Stimulated activated CD8-positive, alpha-beta memory T cell treated with anti-CD3 and anti-CD28 coated beads, Interleukin-4, amount 100 ng/mL, for 48 hours (primary cell): ENCODE measurements at regions not wholly inside any gene's neighbourhood (a gene's known extent, or its start where the extent isn't known, plus 50 kb on each side); places are given as distances from the start of the nearest gene placed in this dataset.
"Not testable (repeated sequence)": the region's sequence is repeated elsewhere in the genome, so short reads cannot be mapped to it uniquely, and the experiment has no call there.

ENCODE experiments used
- DNase-seq: peaks from one replicate; pipeline ENCODE4 v3.0.0-alpha.2; 2020

DNA sequence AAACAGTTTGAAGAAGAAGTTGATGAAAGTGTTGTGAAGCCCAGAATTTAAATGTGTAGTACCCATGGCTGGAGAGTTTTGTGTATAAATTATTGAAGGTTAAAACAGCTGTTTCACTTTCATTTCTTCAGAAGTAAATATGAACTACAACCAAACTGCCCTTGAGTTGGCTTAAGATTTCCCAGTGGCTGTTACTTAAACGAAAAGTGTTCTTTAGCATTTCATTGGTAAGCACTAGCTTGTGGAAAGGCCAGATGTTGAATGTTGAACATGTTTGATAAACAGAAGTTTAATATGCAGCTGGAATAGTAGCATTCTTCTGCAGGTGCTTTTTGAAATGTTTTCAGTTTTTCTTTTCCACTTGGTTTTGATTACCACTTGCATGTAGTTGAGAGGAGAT, 83.2 kb upstream of the TNRC6B start:
- no peak for DNase-seq

DNA sequence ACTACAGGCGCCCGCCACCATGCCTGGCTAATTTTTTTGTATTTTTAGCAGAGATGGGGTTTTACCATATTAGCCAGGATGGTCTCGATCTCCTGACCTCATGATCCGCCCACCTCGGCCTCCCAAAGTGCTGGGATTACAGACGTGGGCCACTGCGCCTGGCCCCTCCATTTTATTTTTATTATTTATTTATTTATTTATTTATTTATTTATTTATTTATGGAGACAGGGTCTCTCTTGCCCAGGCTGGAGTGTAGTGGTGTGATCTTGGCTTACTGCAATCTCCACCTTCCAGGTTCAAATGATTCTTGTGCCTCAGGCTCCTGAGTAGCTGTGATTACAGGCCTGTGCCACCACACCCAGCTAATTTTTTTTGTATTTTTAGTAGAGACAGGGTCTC, 77.8 kb upstream of the TNRC6B start:
- DNase-seq: not testable (repeated sequence)

DNA sequence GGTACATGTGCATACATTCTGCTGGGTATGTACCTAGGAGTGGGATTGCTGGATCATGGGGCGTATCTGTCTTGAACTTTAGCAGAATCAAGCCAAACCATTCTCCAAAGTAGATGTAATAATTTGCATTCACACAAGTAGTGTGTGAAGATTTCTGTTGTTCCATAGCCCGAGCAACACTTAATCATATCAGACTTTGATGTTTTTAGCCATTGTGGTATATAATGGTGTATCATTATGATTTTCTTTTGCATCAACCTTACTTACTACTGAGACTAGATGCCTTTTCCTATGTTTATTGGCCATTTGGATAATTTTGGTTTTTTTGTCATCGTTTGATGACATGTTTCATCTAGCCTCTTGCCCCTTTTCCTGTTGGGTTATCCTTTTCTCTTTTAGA, 72.0 kb upstream of the TNRC6B start:
- DNase-seq: no peak

DNA sequence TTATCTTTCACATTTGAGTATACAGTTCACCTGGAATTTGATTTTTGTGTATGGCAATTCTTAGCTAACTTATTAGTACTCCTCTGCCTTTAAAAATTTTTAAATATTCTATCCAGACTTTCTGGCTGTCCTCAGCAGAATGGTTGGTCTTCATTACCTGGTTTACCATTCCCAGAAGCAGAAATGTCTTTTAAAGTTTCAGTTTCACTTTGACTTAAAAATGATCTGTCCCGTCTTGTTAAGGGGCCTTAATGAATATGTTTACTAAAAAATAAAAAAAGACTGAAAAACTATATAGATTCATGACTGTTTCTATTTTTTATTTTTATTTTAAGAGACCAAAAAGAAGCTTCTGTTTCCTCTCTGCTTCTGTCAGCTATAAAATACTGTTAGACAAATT, 70.5 kb upstream of the TNRC6B start:
- no peak for DNase-seq

DNA sequence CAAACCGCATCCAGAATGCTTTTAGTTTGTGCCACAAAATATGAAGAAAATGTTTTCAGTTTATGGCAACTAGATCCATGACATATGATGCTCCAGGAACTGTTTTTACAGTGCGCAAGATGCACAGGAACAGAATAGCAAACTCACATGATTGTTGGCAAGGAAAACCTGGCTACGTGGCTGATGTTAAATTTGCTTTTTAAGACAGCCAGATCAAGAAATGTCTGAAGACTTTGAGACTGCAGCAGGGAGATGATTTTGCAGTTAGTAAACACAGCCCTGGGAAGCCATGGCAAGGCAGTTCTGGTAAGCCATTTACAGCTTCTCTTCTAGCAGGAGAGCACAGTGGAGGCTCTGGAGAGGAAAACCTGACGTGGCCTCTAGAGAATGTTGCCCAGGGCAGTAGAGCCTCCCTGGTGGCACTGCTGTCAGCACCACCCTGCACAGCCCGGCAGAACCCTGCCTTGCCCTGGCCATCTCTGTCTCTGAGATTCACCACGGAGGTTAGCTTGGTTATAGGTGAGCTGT, 69.8 kb upstream of the TNRC6B start:
- peak; percentile 50 for DNase-seq

DNA sequence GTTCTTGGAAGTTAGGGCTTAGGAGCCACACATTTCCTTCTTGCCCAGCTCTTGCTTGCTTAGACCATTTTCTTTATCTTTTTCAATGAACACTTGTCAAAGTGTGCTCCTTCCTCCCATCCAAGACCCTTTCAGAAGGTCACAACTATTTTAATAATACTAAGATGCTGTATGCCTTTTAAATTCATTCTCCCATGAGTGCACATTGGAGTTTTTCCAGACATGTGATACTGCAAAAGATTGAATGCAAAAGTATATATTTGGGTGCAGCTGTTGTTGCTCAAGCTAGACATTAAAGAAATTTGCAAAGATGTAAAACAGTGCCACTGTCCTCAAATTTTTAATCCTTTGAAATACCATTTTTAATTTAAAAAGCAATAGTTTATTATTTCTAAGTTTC, 69.3 kb upstream of the TNRC6B start:
- DNase-seq: no peak

DNA sequence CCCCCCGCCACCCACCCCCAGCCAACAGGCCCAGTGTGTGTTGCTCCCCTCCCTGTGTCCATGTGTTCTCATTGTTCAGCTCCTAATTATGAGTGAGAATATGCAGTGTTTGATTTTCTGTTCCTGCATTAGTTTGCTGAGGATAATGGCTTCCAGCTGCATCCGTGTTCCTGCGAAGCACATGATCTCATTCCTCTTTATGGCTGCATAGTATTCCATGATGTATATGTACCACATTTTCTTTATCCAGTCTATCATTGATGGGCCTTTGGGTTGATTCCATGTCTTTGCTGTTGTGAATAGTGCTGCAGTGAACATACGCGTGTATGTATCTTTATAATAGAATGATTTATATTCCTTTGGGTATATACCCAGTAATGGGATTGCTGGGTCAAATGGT, 68.8 kb upstream of the TNRC6B start:
- DNase-seq: not testable (repeated sequence)

DNA sequence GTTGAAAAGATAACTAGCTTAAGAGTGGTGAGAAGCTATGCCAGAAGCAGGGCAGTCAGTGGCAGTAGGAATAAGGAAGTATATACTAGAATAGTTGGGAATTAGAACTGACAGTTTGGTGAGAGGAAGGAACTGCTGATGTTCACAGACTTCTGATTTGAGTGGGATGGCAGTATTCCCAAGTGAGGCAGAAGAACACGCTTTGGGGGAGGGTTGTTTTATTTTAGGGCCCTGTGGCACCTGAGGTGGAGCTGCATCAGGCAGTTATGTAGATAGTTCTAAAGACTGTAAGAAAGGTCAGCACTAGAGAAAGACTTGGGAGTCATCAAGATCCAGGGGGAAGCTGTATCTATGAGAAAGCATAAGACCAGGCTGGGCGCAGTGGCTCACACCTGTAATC, 66.3 kb upstream of the TNRC6B start:
- no peak for DNase-seq

DNA sequence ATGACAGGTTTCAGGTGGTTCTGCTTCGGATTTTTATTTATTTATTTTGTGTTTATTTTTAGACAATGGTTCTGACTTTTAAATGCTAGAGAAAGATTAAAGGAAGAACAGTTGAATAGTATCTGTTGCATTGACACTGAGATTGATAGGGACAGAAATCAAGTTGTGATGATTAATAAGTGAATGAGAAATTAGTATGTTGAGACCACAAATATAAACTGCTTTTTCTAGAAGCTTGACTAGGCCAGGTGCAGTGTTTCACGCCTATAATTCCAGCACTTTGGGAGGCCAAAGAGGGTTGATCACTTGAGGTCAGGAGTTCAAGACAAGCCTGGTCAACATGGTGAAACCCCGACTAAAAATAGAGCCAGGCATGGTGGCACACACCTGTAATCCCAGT, 65.1 kb upstream of the TNRC6B start:
- no peak for DNase-seq

DNA sequence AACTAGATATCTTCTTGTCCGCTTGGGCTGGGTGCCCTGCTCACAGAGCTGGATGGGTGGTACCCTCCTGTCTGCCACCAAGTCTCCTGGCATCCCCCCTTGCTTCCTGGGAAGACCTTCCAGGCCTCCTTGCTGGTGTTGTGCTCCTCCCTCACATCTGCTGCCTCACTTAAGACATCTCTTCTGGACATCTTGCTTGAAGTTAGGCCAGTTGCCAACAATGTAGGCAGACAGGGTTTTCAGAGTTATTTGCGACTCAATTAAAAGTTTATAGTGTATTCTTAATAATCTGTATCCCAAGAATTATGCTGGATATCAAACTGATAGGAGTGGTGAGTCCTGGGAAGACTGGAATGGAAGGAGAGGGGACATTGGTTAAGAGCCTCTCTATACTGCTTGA, 64.0 kb upstream of the TNRC6B start:
- DNase-seq: no peak

DNA sequence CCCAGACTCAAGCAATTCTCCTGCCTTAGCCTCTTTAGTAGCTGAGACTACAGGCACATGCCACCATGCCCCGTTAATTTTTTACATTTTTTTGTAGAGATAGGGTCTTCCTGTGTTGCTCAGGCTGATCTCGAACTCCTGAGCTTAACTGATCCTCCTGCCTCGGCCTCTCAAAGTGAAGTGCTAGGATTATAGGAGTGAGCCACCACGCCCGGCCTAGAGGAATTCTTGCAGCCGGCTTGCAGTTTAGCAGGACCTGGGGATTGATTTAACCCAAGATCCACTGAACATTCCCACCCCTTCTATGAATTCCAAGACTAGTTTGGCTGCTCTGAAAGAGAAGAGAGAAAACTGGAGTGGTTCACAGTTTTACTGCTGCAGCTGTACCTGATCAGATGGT, 63.3 kb upstream of the TNRC6B start:
- DNase-seq: no peak

DNA sequence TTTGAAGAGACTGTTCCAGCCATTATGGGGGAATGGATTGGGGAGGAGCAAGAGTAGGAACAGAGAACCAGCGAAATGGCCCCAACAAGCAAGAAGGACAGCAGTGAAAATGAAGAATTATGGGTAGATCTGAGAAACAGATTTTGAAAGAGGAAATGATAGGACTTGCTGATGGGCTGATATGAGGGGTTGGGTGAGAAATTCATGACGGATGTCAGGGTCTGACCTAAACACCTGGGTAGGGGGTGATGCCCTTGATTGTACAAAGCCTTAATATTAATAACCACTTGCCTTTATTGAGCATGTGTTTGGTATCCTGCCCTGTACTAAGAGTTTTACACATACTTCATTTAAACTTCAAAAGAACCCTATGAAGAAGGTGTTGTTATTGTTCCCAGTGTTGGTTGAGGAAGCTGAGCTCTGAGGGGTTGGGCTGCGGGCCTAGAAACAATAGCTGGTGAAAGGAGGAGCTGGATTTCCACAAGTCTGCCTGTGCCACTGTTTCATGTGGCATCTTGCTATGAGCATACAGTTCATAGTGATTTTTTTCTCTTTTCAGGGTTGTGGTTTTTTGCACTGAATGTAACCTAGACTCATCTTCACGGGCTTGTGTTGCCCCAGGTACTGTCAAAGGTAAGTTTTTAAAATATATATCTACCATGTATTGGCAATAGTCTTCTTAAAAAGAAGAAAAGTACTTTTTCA, 61.1 kb upstream of the TNRC6B start:
- no peak for DNase-seq

DNA sequence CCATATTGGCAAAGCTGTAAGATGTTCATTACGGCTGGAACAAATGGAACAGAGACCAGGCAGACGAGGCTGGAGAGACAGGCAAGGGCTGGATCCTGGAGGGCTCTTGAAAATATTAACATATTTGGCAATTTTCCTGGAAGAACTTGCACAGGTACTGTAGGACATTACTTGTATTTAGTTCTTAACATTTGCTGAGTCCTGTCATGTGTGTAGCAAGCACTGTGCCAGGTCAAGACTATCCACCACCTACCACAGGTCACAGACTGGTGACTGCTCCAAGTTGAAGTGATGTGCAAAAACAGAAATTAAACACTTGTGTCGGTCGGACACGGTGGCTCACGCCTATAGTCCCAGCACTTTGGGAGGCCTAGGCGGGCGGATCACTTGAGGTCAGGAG, 58.7 kb upstream of the TNRC6B start:
- no peak for DNase-seq

DNA sequence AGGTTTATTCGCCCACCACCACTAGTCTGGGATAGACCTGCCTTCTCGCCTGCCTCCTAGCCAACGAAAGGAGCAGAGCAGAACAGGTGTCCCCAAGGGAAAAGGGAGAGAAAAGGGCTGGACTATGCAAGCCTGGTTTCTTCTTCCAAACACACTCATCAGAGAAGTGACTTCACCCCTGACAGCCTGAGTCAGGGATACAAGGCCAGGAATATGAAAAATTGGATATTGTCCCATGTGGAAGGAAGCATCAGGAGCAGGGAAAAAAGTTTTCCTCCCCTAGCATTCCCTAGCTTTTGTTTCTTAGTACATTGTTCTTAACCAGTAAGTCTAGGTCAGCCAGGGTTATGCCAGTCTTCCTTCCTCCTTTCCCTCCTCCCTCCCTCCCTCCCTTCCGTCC, 56.9 kb upstream of the TNRC6B start:
- DNase-seq: no peak

DNA sequence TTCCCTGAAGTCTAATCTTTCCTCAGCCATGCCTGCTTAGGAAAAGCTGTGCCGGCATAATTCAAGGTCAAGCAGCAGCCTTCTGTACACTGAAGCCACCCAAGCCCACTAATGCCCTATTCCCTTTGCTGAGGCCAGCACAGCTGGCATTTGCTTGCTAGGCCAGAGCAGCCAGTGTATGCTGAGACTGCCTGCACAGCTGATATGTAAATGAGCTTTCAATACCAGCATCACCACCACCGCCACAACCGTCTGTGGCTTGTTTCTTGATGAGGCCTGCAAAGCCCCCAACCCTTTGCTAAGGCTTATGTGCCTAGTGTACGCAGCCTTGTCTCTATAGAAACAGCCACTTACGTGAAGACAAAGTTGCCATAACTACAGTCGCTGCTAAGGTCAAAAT, 56.3 kb upstream of the TNRC6B start:
- no peak for DNase-seq

DNA sequence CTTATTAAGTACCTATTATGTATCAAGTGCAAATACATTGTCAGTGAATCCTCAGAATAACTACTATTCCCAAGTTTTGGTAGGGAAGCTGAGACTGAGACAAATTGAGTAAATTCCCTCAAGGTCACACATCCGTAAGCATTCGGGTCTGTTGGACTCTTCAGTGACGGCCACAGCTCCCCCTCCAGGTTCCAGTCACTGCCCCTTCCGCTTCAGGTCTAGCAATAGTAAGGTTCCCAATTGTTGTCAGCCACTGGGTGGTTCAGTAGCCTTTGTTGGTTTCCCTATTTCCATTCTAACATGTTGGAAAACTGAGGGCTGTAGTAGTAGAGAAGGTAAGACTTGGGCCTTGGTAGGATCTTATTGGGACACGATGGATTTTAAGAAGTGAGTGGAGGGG, 54.9 kb upstream of the TNRC6B start:
- no peak for DNase-seq

DNA sequence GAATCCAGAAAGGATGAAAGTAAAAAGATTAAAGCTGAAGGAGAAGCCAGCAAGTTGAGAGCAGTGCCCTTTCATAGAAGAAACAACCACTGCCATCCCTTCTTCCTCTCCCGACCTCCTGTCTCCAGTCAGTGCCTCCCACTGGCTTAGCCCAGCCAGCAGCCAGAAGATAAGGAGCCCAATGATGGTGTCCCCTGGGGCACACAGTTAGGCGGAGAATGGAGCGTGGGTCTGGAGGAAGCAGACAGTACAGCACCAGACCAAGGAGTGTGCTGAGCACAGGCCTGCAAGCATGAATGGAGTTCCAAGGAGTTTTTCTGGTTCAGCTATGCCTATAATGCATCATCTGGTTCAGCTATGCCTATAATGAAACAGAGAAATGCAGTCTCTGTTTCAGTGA, 54.3 kb upstream of the TNRC6B start:
- DNase-seq: no peak
